ENCODE measurements at regions not wholly inside any gene's neighbourhood (a gene's known extent, or its start where the extent isn't known, plus 50 kb on each side); places are given as distances from the start of the nearest gene placed in this dataset.

- H3K4me3 ChIP-seq (ENCODE audit: insufficient read depth, low read length, poor library complexity, severe bottlenecking): no peak overlapping the region
- no peaks in the 10 kb centered on the region for H3K36me3 ChIP-seq (ENCODE audit: low read length)
- H3K27me3 ChIP-seq (ENCODE audit: low read length): no peaks in the 10 kb centered on the region
- H3K9me3 ChIP-seq (ENCODE audit: insufficient read depth, low read length): no peaks in the 10 kb centered on the region
- no peak overlapping the region for H3K9ac ChIP-seq (ENCODE audit: low read length)
- H3K9me2 ChIP-seq (replicated peaks; ENCODE audit: insufficient read depth, low read length): no peaks in the 10 kb centered on the region
- no peak overlapping the region for H2AFZ ChIP-seq (ENCODE audit: low read depth, low read length, severe bottlenecking)
- H3K4me2 ChIP-seq (ENCODE audit: low read depth, low read length, poor library complexity, severe bottlenecking): no peak overlapping the region
- TF ChIP-seq EZH2phosphoT487 (conservative IDR thresholded peaks at IDR 0.05; ENCODE audit: low read length) (no peak), CTCF (IDR thresholded peaks at IDR 0.05; ENCODE audit: insufficient read depth, low read length, poor library complexity, severe bottlenecking) (no peak)
- H4K20me1 ChIP-seq (ENCODE audit: low read depth, low read length): no peaks in the 10 kb centered on the region
- H3K27ac ChIP-seq (ENCODE audit: low read depth, low read length): no peak overlapping the region
- H3K79me2 ChIP-seq (ENCODE audit: insufficient read depth, low read length): no peaks in the 10 kb centered on the region
- H3F3A ChIP-seq (ENCODE audit: insufficient read depth): no peaks in the 10 kb centered on the region
Observed at GRCh38 chr17:71019699-71020098, 850.4 kb downstream of the KCNJ2 start.

GRCh38 chr17:71022758-71023157 lies 853.4 kb downstream of the KCNJ2 start:
- H3K9ac ChIP-seq (ENCODE audit: low read length): no peak overlapping the region
- H3K27ac ChIP-seq (ENCODE audit: low read depth, low read length): no peak overlapping the region
- TF ChIP-seq CTCF (IDR thresholded peaks at IDR 0.05; ENCODE audit: insufficient read depth, low read length, poor library complexity, severe bottlenecking) (no peak), EZH2phosphoT487 (conservative IDR thresholded peaks at IDR 0.05; ENCODE audit: low read length) (no peak)

GRCh38 chr17:71023249-71024030 lies 854.1 kb downstream of the KCNJ2 start:
- no peaks in the 10 kb centered on the region for H3F3A ChIP-seq (ENCODE audit: insufficient read depth)
- TF ChIP-seq EZH2phosphoT487 (conservative IDR thresholded peaks at IDR 0.05; ENCODE audit: low read length): no peak
- TF ChIP-seq CTCF (IDR thresholded peaks at IDR 0.05; ENCODE audit: insufficient read depth, low read length, poor library complexity, severe bottlenecking): no peak
- no peaks in the 10 kb centered on the region for H3K36me3 ChIP-seq (ENCODE audit: low read length)
- H3K9ac ChIP-seq (ENCODE audit: low read length): no peak overlapping the region
- H3K27me3 ChIP-seq (ENCODE audit: low read length): no peaks in the 10 kb centered on the region
- H2AFZ ChIP-seq (ENCODE audit: low read depth, low read length, severe bottlenecking): no peak overlapping the region
- no peaks in the 10 kb centered on the region for H3K9me2 ChIP-seq (replicated peaks; ENCODE audit: insufficient read depth, low read length)
- H4K20me1 ChIP-seq (ENCODE audit: low read depth, low read length): no peaks in the 10 kb centered on the region
- H3K4me3 ChIP-seq (ENCODE audit: insufficient read depth, low read length, poor library complexity, severe bottlenecking): no peak overlapping the region
- H3K9me3 ChIP-seq (ENCODE audit: insufficient read depth, low read length): no peaks in the 10 kb centered on the region
- no peaks in the 10 kb centered on the region for H3K79me2 ChIP-seq (ENCODE audit: insufficient read depth, low read length)
- H3K4me2 ChIP-seq (ENCODE audit: low read depth, low read length, poor library complexity, severe bottlenecking): no peak overlapping the region
- no peak overlapping the region for H3K27ac ChIP-seq (ENCODE audit: low read depth, low read length)

More at GRCh38 chr17:71022758-71023157, 853.4 kb downstream of the KCNJ2 start:
- no peaks in the 10 kb centered on the region for H3K9me2 ChIP-seq (replicated peaks; ENCODE audit: insufficient read depth, low read length)
- H3K4me2 ChIP-seq (ENCODE audit: low read depth, low read length, poor library complexity, severe bottlenecking): no peak overlapping the region
- no peaks in the 10 kb centered on the region for H3F3A ChIP-seq (ENCODE audit: insufficient read depth)
- H3K79me2 ChIP-seq (ENCODE audit: insufficient read depth, low read length): no peaks in the 10 kb centered on the region
- H4K20me1 ChIP-seq (ENCODE audit: low read depth, low read length): no peaks in the 10 kb centered on the region
- H3K9me3 ChIP-seq (ENCODE audit: insufficient read depth, low read length): no peaks in the 10 kb centered on the region
- no peak overlapping the region for H3K4me3 ChIP-seq (ENCODE audit: insufficient read depth, low read length, poor library complexity, severe bottlenecking)
- H2AFZ ChIP-seq (ENCODE audit: low read depth, low read length, severe bottlenecking): no peak overlapping the region
- no peaks in the 10 kb centered on the region for H3K36me3 ChIP-seq (ENCODE audit: low read length)
- H3K27me3 ChIP-seq (ENCODE audit: low read length): no peaks in the 10 kb centered on the region
